ENCODE measurements at regions not wholly inside any gene's neighbourhood (a gene's known extent, or its start where the extent isn't known, plus 50 kb on each side); places are given as distances from the start of the nearest gene placed in this dataset.

DNA sequence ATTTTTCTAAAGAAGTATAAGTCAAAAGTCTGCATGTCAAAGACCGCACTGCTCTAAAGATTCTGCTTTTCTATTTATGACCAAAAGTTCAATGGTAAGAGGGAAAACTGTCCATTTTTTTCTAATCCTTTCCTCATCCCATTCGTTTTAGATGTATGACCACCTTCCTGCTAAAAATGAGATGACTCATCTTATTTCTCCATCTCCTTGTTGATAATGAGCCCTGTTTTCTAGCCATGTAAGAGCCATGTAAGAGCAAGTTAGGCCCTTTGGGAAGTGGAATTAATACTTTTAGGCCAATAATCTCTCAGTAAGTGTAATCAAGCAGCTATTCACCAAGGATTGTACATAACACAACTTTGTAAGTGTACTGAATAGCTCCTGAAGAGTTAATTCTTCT lies 475.6 kb upstream of the B3GALT2 start:
- no peak for TF ChIP-seq FOXP2 (optimal IDR thresholded peaks at IDR 0.05; ENCODE audit: borderline replicate concordance, extremely low read depth, extremely low read length, insufficient read depth)
- TF ChIP-seq TAF1 (IDR thresholded peaks at IDR 0.05; ENCODE audit: borderline replicate concordance, insufficient read depth, low read length) = no peak
- TF ChIP-seq POLR2AphosphoS5 (IDR thresholded peaks at IDR 0.05; ENCODE audit: low read depth, low read length) = no peak
- TF ChIP-seq, protein P1, sequence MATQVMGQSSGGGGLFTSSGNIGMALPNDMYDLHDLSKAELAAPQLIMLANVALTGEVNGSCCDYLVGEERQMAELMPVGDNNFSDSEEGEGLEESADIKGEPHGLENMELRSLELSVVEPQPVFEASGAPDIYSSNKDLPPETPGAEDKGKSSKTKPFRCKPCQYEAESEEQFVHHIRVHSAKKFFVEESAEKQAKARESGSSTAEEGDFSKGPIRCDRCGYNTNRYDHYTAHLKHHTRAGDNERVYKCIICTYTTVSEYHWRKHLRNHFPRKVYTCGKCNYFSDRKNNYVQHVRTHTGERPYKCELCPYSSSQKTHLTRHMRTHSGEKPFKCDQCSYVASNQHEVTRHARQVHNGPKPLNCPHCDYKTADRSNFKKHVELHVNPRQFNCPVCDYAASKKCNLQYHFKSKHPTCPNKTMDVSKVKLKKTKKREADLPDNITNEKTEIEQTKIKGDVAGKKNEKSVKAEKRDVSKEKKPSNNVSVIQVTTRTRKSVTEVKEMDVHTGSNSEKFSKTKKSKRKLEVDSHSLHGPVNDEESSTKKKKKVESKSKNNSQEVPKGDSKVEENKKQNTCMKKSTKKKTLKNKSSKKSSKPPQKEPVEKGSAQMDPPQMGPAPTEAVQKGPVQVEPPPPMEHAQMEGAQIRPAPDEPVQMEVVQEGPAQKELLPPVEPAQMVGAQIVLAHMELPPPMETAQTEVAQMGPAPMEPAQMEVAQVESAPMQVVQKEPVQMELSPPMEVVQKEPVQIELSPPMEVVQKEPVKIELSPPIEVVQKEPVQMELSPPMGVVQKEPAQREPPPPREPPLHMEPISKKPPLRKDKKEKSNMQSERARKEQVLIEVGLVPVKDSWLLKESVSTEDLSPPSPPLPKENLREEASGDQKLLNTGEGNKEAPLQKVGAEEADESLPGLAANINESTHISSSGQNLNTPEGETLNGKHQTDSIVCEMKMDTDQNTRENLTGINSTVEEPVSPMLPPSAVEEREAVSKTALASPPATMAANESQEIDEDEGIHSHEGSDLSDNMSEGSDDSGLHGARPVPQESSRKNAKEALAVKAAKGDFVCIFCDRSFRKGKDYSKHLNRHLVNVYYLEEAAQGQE (IDR thresholded peaks at IDR 0.05; ENCODE audit: insufficient read depth in 1 of 2, low read depth in 2 of 2, low read length in 2 of 2) = no peak
- no peak for TF ChIP-seq SIN3A (IDR thresholded peaks at IDR 0.05; ENCODE audit: borderline replicate concordance, insufficient read depth, low read length)

DNA sequence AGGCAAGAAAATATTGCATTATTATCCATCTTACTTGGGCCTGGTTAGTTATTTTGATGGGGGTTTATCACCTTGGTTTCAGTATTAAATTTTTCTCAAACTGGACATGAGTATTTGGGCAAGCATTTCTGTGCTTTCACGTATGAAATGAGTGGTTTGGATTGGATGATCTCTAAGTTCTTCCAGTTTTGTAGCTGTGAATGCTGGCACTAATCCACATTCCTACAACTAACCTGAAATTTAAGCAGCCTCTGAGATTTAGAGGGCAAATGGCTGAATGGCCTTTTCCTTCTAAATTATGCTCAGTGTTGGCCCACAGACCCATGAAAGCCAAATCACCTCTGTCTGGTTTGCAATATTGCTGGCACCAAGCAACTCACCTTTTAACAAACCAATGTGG lies 475.0 kb upstream of the B3GALT2 start:
- TF ChIP-seq POLR2AphosphoS5 (IDR thresholded peaks at IDR 0.05; ENCODE audit: low read depth, low read length) = no peak
- TF ChIP-seq SIN3A (IDR thresholded peaks at IDR 0.05; ENCODE audit: borderline replicate concordance, insufficient read depth, low read length) = no peak
- TF ChIP-seq FOXP2 (optimal IDR thresholded peaks at IDR 0.05; ENCODE audit: borderline replicate concordance, extremely low read depth, extremely low read length, insufficient read depth) = no peak
- TF ChIP-seq, protein P1 (IDR thresholded peaks at IDR 0.05; ENCODE audit: insufficient read depth in 1 of 2, low read depth in 2 of 2, low read length in 2 of 2) = no peak
- TF ChIP-seq TAF1 (IDR thresholded peaks at IDR 0.05; ENCODE audit: borderline replicate concordance, insufficient read depth, low read length) = no peak

DNA sequence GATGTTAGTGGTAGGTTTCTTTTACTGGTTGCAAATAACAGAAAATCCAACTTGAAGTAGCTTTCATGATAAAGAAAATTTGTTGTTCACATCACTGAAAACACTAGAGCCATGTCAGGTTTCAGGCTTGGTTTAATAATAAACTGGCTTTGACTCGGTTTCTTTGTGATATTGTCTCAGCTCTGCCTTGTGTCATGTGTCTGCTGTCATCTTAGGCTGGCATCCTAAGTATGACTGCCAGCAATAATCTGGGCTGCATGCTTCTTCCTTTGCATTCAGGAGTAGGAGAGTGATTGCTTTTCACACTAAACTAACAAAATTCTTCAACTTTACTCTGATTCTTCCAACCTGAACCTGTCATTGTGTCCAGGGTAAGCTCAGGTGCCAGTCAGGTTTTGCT lies 474.0 kb upstream of the B3GALT2 start:
- TF ChIP-seq FOXP2 (optimal IDR thresholded peaks at IDR 0.05; ENCODE audit: borderline replicate concordance, extremely low read depth, extremely low read length, insufficient read depth) (no peak), SIN3A (IDR thresholded peaks at IDR 0.05; ENCODE audit: borderline replicate concordance, insufficient read depth, low read length) (no peak), POLR2AphosphoS5 (IDR thresholded peaks at IDR 0.05; ENCODE audit: low read depth, low read length) (no peak), TAF1 (IDR thresholded peaks at IDR 0.05; ENCODE audit: borderline replicate concordance, insufficient read depth, low read length) (no peak)
- TF ChIP-seq, protein P1 (IDR thresholded peaks at IDR 0.05; ENCODE audit: insufficient read depth in 1 of 2, low read depth in 2 of 2, low read length in 2 of 2) = no peak

DNA sequence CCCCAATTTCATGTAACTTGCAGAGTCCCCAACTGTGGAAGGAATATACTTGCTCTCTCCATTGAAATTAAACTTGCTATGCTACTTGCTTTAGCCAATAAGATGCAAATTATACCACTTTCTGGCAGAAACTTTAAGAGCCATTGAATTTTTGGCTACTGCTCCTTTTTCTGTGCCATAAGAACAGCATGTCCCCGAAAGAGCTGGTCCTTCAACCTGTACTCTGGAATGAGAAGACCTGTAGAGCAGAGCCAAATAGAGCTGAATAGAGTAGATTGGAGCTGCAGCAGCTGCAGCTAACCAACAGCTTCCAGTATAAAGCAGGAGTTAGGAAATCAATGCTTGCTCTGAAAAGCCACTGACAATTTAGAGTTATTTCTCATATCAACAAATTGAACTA lies 472.3 kb upstream of the B3GALT2 start:
- no peak for TF ChIP-seq SIN3A (IDR thresholded peaks at IDR 0.05; ENCODE audit: borderline replicate concordance, insufficient read depth, low read length)
- TF ChIP-seq, protein P1 (IDR thresholded peaks at IDR 0.05; ENCODE audit: insufficient read depth in 1 of 2, low read depth in 2 of 2, low read length in 2 of 2) = no peak
- no peak for TF ChIP-seq POLR2AphosphoS5 (IDR thresholded peaks at IDR 0.05; ENCODE audit: low read depth, low read length)
- no peak for TF ChIP-seq TAF1 (IDR thresholded peaks at IDR 0.05; ENCODE audit: borderline replicate concordance, insufficient read depth, low read length)
- TF ChIP-seq FOXP2 (optimal IDR thresholded peaks at IDR 0.05; ENCODE audit: borderline replicate concordance, extremely low read depth, extremely low read length, insufficient read depth) = no peak

DNA sequence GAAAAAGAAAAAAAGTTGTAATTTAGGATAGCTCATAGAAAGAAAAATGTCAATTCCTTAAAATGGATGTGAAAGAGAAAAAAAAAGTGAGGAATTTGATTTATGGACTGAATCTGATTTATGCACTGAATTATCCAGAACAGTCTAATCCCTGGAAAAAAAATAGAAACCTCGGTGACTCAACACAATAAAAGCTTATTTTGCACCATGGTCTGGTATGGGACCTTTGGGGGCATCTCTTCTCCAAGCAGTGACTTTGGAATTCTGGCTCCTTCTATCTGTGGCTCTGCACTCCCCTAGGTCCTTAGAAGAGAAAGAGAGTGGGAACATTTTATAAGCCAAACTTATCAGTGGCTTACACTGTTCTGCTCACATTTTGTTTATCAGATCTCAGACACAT lies 471.7 kb upstream of the B3GALT2 start:
- TF ChIP-seq SIN3A (IDR thresholded peaks at IDR 0.05; ENCODE audit: borderline replicate concordance, insufficient read depth, low read length) (no peak), FOXP2 (optimal IDR thresholded peaks at IDR 0.05; ENCODE audit: borderline replicate concordance, extremely low read depth, extremely low read length, insufficient read depth) (no peak), TAF1 (IDR thresholded peaks at IDR 0.05; ENCODE audit: borderline replicate concordance, insufficient read depth, low read length) (no peak), POLR2AphosphoS5 (IDR thresholded peaks at IDR 0.05; ENCODE audit: low read depth, low read length) (no peak)
- TF ChIP-seq, protein P1 (IDR thresholded peaks at IDR 0.05; ENCODE audit: insufficient read depth in 1 of 2, low read depth in 2 of 2, low read length in 2 of 2) = no peak
